H1 (cell line): ENCODE measurements at regions not wholly inside any gene's neighbourhood (a gene's known extent, or its start where the extent isn't known, plus 50 kb on each side); places are given as distances from the start of the nearest gene placed in this dataset.

Experiments used
- CTCF ChIA-PET: fragments of 300-600 bp; sonication (Branson Sonifier 250); formaldehyde crosslinking; loops from one replicate; lab custom pipeline; 2021; ENCODE audit not compliant: partially characterized antibody; lab: Charles Lee
- POLR2A ChIA-PET: fragments of 300-600 bp; sonication (Branson Sonifier 250); formaldehyde crosslinking; loops from one replicate; lab custom pipeline; 2021; ENCODE audit warnings: inconsistent platforms; ENCODE audit not compliant: partially characterized antibody; lab: Charles Lee
- DNase-seq, 2 experiments: peaks; one replicate each; pipeline versions ENCODE4 v3.0.0 to v3.0.0-alpha.2; 2010 to 2022; ENCODE audit warnings: low spot score in 2 of 2, low read depth in 1 of 2, mixed read lengths in 1 of 2
- FAIRE-seq: peaks from 2 replicates; lab custom pipeline; 2011; peaks lifted over from hg19 to GRCh38; lab: Jason Lieb, UNC
- H2AFZ ChIP-seq: 2 replicates; pipeline ENCODE4 v1.8.1; 2012; ENCODE audit warnings: low read length, inconsistent platforms
- H2AK5ac ChIP-seq: 2 replicates; pipeline ENCODE4 v1.6.1; 2013; ENCODE audit warnings: low read depth, low read length
- H2BK120ac ChIP-seq: replicated peaks from 2 replicates; pipeline ENCODE3; 2013; ENCODE audit warnings: low read depth, low read length, inconsistent platforms
- H2BK12ac ChIP-seq: 2 replicates; pipeline ENCODE4 v1.6.1; 2013; ENCODE audit warnings: low read depth, low read length
- H2BK15ac ChIP-seq: 2 replicates; pipeline ENCODE4 v1.6.1; 2013; ENCODE audit warnings: low read length
- H2BK20ac ChIP-seq: 2 replicates; pipeline ENCODE4 v1.6.1; 2013; ENCODE audit warnings: low read length
- H2BK5ac ChIP-seq: 2 replicates; pipeline ENCODE4 v1.6.1; 2013; ENCODE audit warnings: low read depth, low read length
- H3K14ac ChIP-seq: 2 replicates; pipeline ENCODE4 v1.6.1; 2013; ENCODE audit warnings: inconsistent platforms; ENCODE audit not compliant: insufficient read length
- H3K18ac ChIP-seq: 2 replicates; pipeline ENCODE4 v1.6.1; 2013; ENCODE audit warnings: low read length; ENCODE audit errors: extremely low read depth
- H3K23ac ChIP-seq: 2 replicates; pipeline ENCODE4 v1.6.1; 2013; ENCODE audit warnings: inconsistent platforms; ENCODE audit not compliant: insufficient read length
- H3K23me2 ChIP-seq: 2 replicates; pipeline ENCODE4 v1.6.1; 2013; ENCODE audit warnings: low read depth, low read length
- H3K27ac ChIP-seq: 2 replicates; pipeline ENCODE4 v1.6.1; 2011; ENCODE audit warnings: low read depth, low read length, inconsistent platforms
- H3K27me3 ChIP-seq, 4 experiments: replicated peaks in 1 of 4; 1 replicate in 1 of 4; 2 replicates in 3 of 4; pipeline versions ENCODE4 v1.6.1 to v1.8.1; 2011 to 2013; ENCODE audit warnings: low read length in 3 of 4, mild to moderate bottlenecking in 3 of 4, inconsistent platforms in 2 of 4, mixed read lengths in 2 of 4, moderate library complexity in 1 of 4; ENCODE audit not compliant: control insufficient read depth in 3 of 4, insufficient read depth in 3 of 4; ENCODE audit errors: extremely low read depth in 1 of 4
- H3K36me3 ChIP-seq, 4 experiments: 2 replicates each; pipeline versions ENCODE4 v1.6.1 to v1.8.1; 2011 to 2013; ENCODE audit warnings: mild to moderate bottlenecking in 4 of 4, low read length in 3 of 4, moderate library complexity in 2 of 4, control low read depth in 1 of 4, inconsistent platforms in 1 of 4; ENCODE audit not compliant: insufficient read depth in 4 of 4, control insufficient read depth in 2 of 4
- H3K4ac ChIP-seq: replicated peaks from 2 replicates; pipeline ENCODE3; 2013; ENCODE audit warnings: low read length, low read depth, mixed read lengths, inconsistent platforms; ENCODE audit not compliant: insufficient read length
- H3K4me1 ChIP-seq, 4 experiments: replicated peaks in 1 of 4; 1 replicate in 1 of 4; 2 replicates in 3 of 4; pipeline versions ENCODE4 v1.6.1 to v1.8.1; 2011 to 2013; ENCODE audit warnings: low read length in 3 of 4, inconsistent platforms in 2 of 4, mixed read lengths in 1 of 4; ENCODE audit not compliant: insufficient read depth in 4 of 4, control insufficient read depth in 3 of 4
- H3K4me2 ChIP-seq, 2 experiments: 2 replicates each; pipeline versions ENCODE4 v1.6.1 to v1.8.1; 2011 to 2013; ENCODE audit warnings: low read depth in 2 of 2, low read length in 2 of 2, control low read depth in 1 of 2, inconsistent platforms in 1 of 2, mild to moderate bottlenecking in 1 of 2; ENCODE audit not compliant: insufficient read depth in 1 of 2
- H3K4me3 ChIP-seq, 4 experiments: fragments of 200-600, 300-600 bp in 1 of 4; sonication (generic), shearing (Covaris generic), sonication (Bioruptor Twin) in 1 of 4; 2 replicates each; pipeline versions ENCODE4 v1.5.1 to v1.8.1; 2011 to 2016; ENCODE audit warnings: low read length in 4 of 4, low read depth in 3 of 4, control low read depth in 2 of 4, inconsistent platforms in 2 of 4, mild to moderate bottlenecking in 2 of 4, mixed read lengths in 1 of 4, moderate library complexity in 1 of 4; ENCODE audit not compliant: insufficient read depth in 2 of 4; ENCODE audit errors: extremely low read depth in 1 of 4
- H3K56ac ChIP-seq: replicated peaks from 2 replicates; pipeline ENCODE3; 2013; ENCODE audit warnings: low read depth, mild to moderate bottlenecking, mixed read lengths, low read length, inconsistent platforms; ENCODE audit not compliant: insufficient read length
- H3K79me1 ChIP-seq: 2 replicates; pipeline ENCODE4 v1.6.1; 2013; ENCODE audit warnings: low read depth, low read length, control low read depth
- H3K79me2 ChIP-seq, 2 experiments: 2 replicates each; pipeline versions ENCODE4 v1.6.1 to v1.8.1; 2012 to 2013; ENCODE audit warnings: low read length in 2 of 2, mild to moderate bottlenecking in 2 of 2, inconsistent platforms in 1 of 2; ENCODE audit not compliant: insufficient read depth in 2 of 2, control insufficient read depth in 1 of 2
- H3K9ac ChIP-seq, 4 experiments: replicated peaks in 1 of 4; 1 replicate in 1 of 4; 2 replicates in 3 of 4; pipeline versions ENCODE4 v1.6.1 to v1.8.1; 2011 to 2013; ENCODE audit warnings: low read depth in 3 of 4, low read length in 3 of 4, control low read depth in 2 of 4, mild to moderate bottlenecking in 2 of 4, moderate library complexity in 2 of 4, inconsistent platforms in 1 of 4; ENCODE audit errors: extremely low read depth in 1 of 4
- H3K9me3 ChIP-seq, 2 experiments: 2 replicates each; pipeline versions ENCODE4 v1.6.1 to v1.8.1; 2012 to 2013; ENCODE audit warnings: mild to moderate bottlenecking in 2 of 2, moderate library complexity in 2 of 2, control low read depth in 1 of 2, inconsistent platforms in 1 of 2, low read depth in 1 of 2, low read length in 1 of 2, mixed read lengths in 1 of 2; ENCODE audit not compliant: insufficient read depth in 2 of 2
- H4K20me1 ChIP-seq, 2 experiments: replicated peaks in 1 of 2; 2 replicates each; pipeline versions ENCODE3 to v1.8.1; 2011 to 2013; ENCODE audit warnings: inconsistent platforms in 2 of 2, low read length in 2 of 2, mild to moderate bottlenecking in 1 of 2; ENCODE audit not compliant: insufficient read depth in 2 of 2, control insufficient read depth in 1 of 2
- H4K5ac ChIP-seq: 2 replicates; pipeline ENCODE4 v1.6.1; 2013; ENCODE audit warnings: low read length, low read depth, mixed read lengths, inconsistent platforms; ENCODE audit not compliant: insufficient read length
- H4K8ac ChIP-seq: 2 replicates; pipeline ENCODE4 v1.8.0; 2013; ENCODE audit warnings: mild to moderate bottlenecking, moderate library complexity, low read length, inconsistent platforms; ENCODE audit not compliant: insufficient read depth; ENCODE audit errors: extremely low read depth
- H4K91ac ChIP-seq: replicated peaks from 2 replicates; pipeline ENCODE3; 2013; ENCODE audit warnings: low read length, mixed read lengths, inconsistent platforms; ENCODE audit not compliant: insufficient read length
- BCL11A ChIP-seq, 2 experiments: IDR thresholded peaks; one replicate each; pipeline ENCODE4 v1.6.1; 2011; ENCODE audit warnings: low read depth in 2 of 2, low read length in 2 of 2, mild to moderate bottlenecking in 2 of 2
- CHD2 ChIP-seq: IDR thresholded peaks from 2 replicates; pipeline ENCODE4 v1.6.1; 2012; ENCODE audit warnings: low read length, improper control_type of control experiment
- CTBP2 ChIP-seq: IDR thresholded peaks from 2 replicates; pipeline ENCODE4 v1.7.0; 2011; ENCODE audit warnings: borderline replicate concordance, mild to moderate bottlenecking, moderate library complexity, mixed read lengths, low read length; ENCODE audit not compliant: insufficient read depth, insufficient read length
- EP300 ChIP-seq, 2 experiments: IDR thresholded peaks; 1 replicate in 1 of 2; 2 replicates in 1 of 2; pipeline ENCODE4 v1.6.1; 2011 to 2012; ENCODE audit warnings: low read depth in 2 of 2, low read length in 2 of 2, mild to moderate bottlenecking in 2 of 2, borderline replicate concordance in 1 of 2, inconsistent platforms in 1 of 2, moderate library complexity in 1 of 2
- GTF2F1 ChIP-seq: IDR thresholded peaks from 2 replicates; pipeline ENCODE4 v1.6.1; 2012; ENCODE audit warnings: low read depth, low read length, improper control_type of control experiment, borderline replicate concordance
- POLR2AphosphoS5 ChIP-seq: IDR thresholded peaks from 2 replicates; pipeline ENCODE4 v1.6.1; 2011; ENCODE audit warnings: low read depth, low read length
- SIRT6 ChIP-seq: IDR thresholded peaks from one replicate; pipeline ENCODE4 v1.7.1; 2012; ENCODE audit warnings: low read length, inconsistent platforms
- SP2 ChIP-seq: IDR thresholded peaks from 2 replicates; pipeline ENCODE4 v1.6.1; 2012; ENCODE audit warnings: mild to moderate bottlenecking, low read length, inconsistent platforms
- WGBS, 2 experiments: shearing (Covaris generic) in 1 of 2; methylation state at CpG; one replicate each; pipeline versions ENCODE4 v1.1.6 to v1.1.7; 2013 to 2015; ENCODE audit warnings: low lambda C conversion rate in 2 of 2, mixed read lengths in 2 of 2, inconsistent platforms in 1 of 2, low coverage in 1 of 2, missing lambda C conversion rate in 1 of 2; ENCODE audit not compliant: insufficient replicate concordance in 2 of 2, insufficient coverage in 1 of 2, insufficient read length in 1 of 2; ENCODE audit errors: extremely low coverage in 1 of 2, missing lambda C conversion rate in 1 of 2; 5-methylcytosine and 5-hydroxymethylcytosine counted together
- TF ChIP-seq, protein P1 (sequence below), 3 experiments: IDR thresholded peaks; 1 replicate in 2 of 3; 2 replicates in 1 of 3; pipeline versions ENCODE4 v1.5.1 to v1.6.1; 2011; ENCODE audit warnings: low read length in 3 of 3, mild to moderate bottlenecking in 3 of 3, inconsistent platforms in 2 of 3, low read depth in 1 of 3, moderate library complexity in 1 of 3; ENCODE audit not compliant: insufficient read depth in 1 of 3; ENCODE audit errors: control extremely low read depth in 1 of 3

DNA sequence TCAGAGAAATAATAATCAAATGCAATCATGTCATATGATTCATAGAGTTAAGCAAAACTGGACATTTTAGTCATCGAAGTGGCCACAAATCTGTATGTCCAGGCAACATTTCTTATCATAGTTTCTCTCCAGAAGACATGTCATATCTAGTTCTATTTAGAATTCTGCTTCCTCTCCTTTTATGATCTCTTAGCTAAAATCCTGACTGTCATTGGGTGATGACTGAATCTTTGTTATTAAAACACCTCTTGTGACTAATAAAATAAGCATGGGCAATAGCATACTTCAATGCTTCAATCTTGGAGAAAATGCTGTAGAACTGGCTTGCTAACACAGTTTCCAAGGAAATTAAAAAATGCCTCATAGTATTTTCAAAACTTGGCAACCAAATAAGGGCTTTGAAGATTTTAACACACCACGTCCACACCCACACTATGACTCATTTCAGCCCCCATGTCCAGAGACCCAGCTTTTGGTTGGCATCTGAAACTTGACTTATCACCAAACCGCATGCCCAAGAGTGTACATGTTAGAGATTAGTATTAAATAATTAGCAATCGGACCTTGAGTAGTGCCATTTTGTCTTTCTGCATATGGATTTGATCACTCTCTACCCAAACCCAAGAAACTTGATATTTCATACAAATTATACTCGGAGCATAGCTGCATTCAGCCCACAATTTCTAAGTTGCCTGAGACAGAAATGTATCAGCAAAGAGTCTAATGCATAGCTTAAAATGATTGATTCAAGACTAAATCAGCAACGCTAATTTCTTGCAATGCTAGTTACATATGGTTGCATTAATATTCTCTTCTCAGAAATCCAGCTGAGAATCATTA is 106.5 kb upstream of the ETAA1 start:
- Histone ChIP-seq H3K23me2 (no peaks in the 10 kb centered on the region), H3K14ac (no peak overlapping the region), H3K9me3 (no peaks in the 10 kb centered on the region), H2BK15ac (no peak overlapping the region), H2BK12ac (no peak overlapping the region), H3K4me1 (peaks cover 0 to 3% (median 2%) of the 10 kb centered on the region in 4 experiments; a peak in 2 of 7 replicates), H2BK120ac (no peak overlapping the region), H3K79me2 (no peaks in the 10 kb centered on the region), H4K20me1 (no peaks in the 10 kb centered on the region), H3K27ac (no peak overlapping the region), H3K27me3 (no peaks in the 10 kb centered on the region), H3K4ac (no peak overlapping the region), H3K36me3 (no peaks in the 10 kb centered on the region), H3K4me3 (no peak overlapping the region), H3K56ac (no peak overlapping the region), H3K18ac (no peak overlapping the region), H2AFZ (no peak overlapping the region), H4K8ac (no peak overlapping the region), H2BK20ac (no peak overlapping the region), H2BK5ac (no peak overlapping the region), H3K79me1 (no peaks in the 10 kb centered on the region), H3K4me2 (no peak overlapping the region), H3K23ac (no peak overlapping the region), H4K91ac (no peak overlapping the region), H4K5ac (no peak overlapping the region), H3K9ac (no peak overlapping the region), H2AK5ac (no peak overlapping the region)
- CTCF ChIA-PET = interaction anchor here (0.9 to 1.3 kb wide), 2 partner anchors 17 to 25 kb away, joined by 3 read pairs; no protein-coding TSS in a partner anchor
- POLR2A ChIA-PET = no interaction called here
- TF ChIP-seq, protein P1, sequence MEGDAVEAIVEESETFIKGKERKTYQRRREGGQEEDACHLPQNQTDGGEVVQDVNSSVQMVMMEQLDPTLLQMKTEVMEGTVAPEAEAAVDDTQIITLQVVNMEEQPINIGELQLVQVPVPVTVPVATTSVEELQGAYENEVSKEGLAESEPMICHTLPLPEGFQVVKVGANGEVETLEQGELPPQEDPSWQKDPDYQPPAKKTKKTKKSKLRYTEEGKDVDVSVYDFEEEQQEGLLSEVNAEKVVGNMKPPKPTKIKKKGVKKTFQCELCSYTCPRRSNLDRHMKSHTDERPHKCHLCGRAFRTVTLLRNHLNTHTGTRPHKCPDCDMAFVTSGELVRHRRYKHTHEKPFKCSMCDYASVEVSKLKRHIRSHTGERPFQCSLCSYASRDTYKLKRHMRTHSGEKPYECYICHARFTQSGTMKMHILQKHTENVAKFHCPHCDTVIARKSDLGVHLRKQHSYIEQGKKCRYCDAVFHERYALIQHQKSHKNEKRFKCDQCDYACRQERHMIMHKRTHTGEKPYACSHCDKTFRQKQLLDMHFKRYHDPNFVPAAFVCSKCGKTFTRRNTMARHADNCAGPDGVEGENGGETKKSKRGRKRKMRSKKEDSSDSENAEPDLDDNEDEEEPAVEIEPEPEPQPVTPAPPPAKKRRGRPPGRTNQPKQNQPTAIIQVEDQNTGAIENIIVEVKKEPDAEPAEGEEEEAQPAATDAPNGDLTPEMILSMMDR (IDR thresholded peaks at IDR 0.05; ENCODE audit: control extremely low read depth in 1 of 3, insufficient read depth in 1 of 3, low read depth in 1 of 3, low read length in 3 of 3) = no peak
- TF ChIP-seq SIRT6 = no peak
- TF ChIP-seq BCL11A (IDR thresholded peaks at IDR 0.05; ENCODE audit: low read depth in 2 of 2, low read length in 2 of 2) = no peak
- TF ChIP-seq CTBP2 = no peak
- no peak for TF ChIP-seq CHD2
- TF ChIP-seq GTF2F1 = no peak
- no peak for TF ChIP-seq POLR2AphosphoS5
- TF ChIP-seq EP300 (IDR thresholded peaks at IDR 0.05; ENCODE audit: borderline replicate concordance in 1 of 2, low read depth in 2 of 2, low read length in 2 of 2) = no peak
- no peak for TF ChIP-seq SP2
- FAIRE-seq = no peak
- 89% methylated on average over 6 of the region's 6 CpGs; no CpG with 5 or more reads in 1 of the 2 experiments for WGBS, 2 experiments
- DNase-seq = no peak
